Stomach (tissue), 8 donors: ENCODE measurements at regions not wholly inside any gene's neighbourhood (a gene's known extent, or its start where the extent isn't known, plus 50 kb on each side); places are given as distances from the start of the nearest gene placed in this dataset.
"Not testable (repeated sequence)": the region's sequence is repeated elsewhere in the genome, so short reads cannot be mapped to it uniquely, and the experiment has no call there.

Experiments used
- DNase-seq, 2 donors: peaks; one replicate each; pipeline versions ENCODE4 v3.0.0 to v3.0.0-alpha.2; 2013 to 2019
- H3K27ac ChIP-seq, 5 donors: fragments of 200-600 bp in 4 of 5; sonication (generic) in 4 of 5; one replicate each; pipeline ENCODE4 v1.5.1; 2013 to 2019; ENCODE audit warnings: mild to moderate bottlenecking in 1 of 5, moderate library complexity in 1 of 5
- H3K27me3 ChIP-seq, 3 donors: fragments of 200-600 bp; sonication (generic); one replicate each; pipeline ENCODE4 v1.5.1; 2017 to 2019; ENCODE audit warnings: mixed run types in 1 of 3
- H3K36me3 ChIP-seq, 4 donors: fragments of 200-600 bp; sonication (generic); 1 replicate in 3 of 4; 2 replicates in 1 of 4; pipeline ENCODE4 v1.5.1; 2016 to 2019
- H3K4me1 ChIP-seq, 4 donors: fragments of 200-600 bp; sonication (generic); one replicate each; pipeline ENCODE4 v1.5.1; 2016 to 2019
- H3K4me3 ChIP-seq, 4 donors: fragments of 200-600 bp; sonication (generic) in 3 of 4; one replicate each; pipeline ENCODE4 v1.5.1; 2016 to 2019; ENCODE audit warnings: mild to moderate bottlenecking in 1 of 4
- H3K9me3 ChIP-seq, 4 donors: fragments of 200-600 bp; sonication (generic); one replicate each; pipeline ENCODE4 v1.5.1; 2016 to 2019
- CTCF ChIP-seq, 7 experiments: fragments of 450-650 bp in 4 of 7; fragments of 200-600 bp in 3 of 7; sonication (generic) in 3 of 7; IDR thresholded peaks; one replicate each; pipeline ENCODE4 v1.5.1; 2016 to 2019; ENCODE audit warnings: antibody characterized with exemption in 7 of 7, control low read depth in 2 of 7, mild to moderate bottlenecking in 1 of 7
- EP300 ChIP-seq: sonication (generic); formaldehyde crosslinking; IDR thresholded peaks from one replicate; pipeline ENCODE4 v1.6.1; 2017; ENCODE audit warnings: antibody characterized with exemption
- POLR2A ChIP-seq, 4 donors: fragments of 450-650 bp; IDR thresholded peaks; one replicate each; pipeline ENCODE4 v1.6.1; 2016; ENCODE audit warnings: antibody characterized with exemption in 4 of 4, control low read depth in 2 of 4, mild to moderate bottlenecking in 1 of 4, moderate library complexity in 1 of 4
- POLR2AphosphoS5 ChIP-seq, 3 donors: sonication (generic); formaldehyde crosslinking; IDR thresholded peaks; one replicate each; pipeline ENCODE4 v1.6.1; 2016; ENCODE audit warnings: antibody characterized with exemption in 3 of 3
- WGBS, 5 donors: extraction: QIAGEN DNeasy Blood & Tissue Kit in 3 of 5; methylation state at CpG; one replicate each; pipeline versions ENCODE4 v1.1.5 to v1.1.7; 2013 to 2018; 5-methylcytosine and 5-hydroxymethylcytosine counted together
- intact Hi-C: fragments of 100-400 bp; cut with DNase I; formaldehyde crosslinking; loops from one replicate; pipeline ENCODE4 v1.15.1; 2023; ENCODE audit warnings: low total_unique reads
- donor health status: healthy with polysubstance abuse.
- donor health status: Bipolar disorder and iron deficiency.
- donor health status: healthy.

GRCh38 chr21:17200250-17200649, 312.6 kb upstream of the CXADR start:
- WGBS, 5 donors, result 77 to 89% (median 85%) methylated on average over 2 of the region's 2 CpGs
- Histone ChIP-seq H3K36me3 (no peaks in the 10 kb centered on the region), H3K27me3 (no peaks in the 10 kb centered on the region), H3K27ac (no peak overlapping the region), H3K9me3 (no peaks in the 10 kb centered on the region), H3K4me1 (peaks cover 0 to 11% (median 2%) of the 10 kb centered on the region in 4 donors), H3K4me3 (no peak overlapping the region)
- TF ChIP-seq POLR2AphosphoS5 (IDR thresholded peaks at IDR 0.05) (no peak), EP300 (no peak), CTCF (IDR thresholded peaks at IDR 0.05) (no peak), POLR2A (IDR thresholded peaks at IDR 0.05) (no peak)
- intact Hi-C loops, result no loop called here
- no peak for DNase-seq

- no peak overlapping the region for H3K27ac ChIP-seq
- no peaks in the 10 kb centered on the region for H3K9me3 ChIP-seq
- TF ChIP-seq EP300, result no peak
- TF ChIP-seq POLR2A (IDR thresholded peaks at IDR 0.05), result no peak
- TF ChIP-seq POLR2AphosphoS5 (IDR thresholded peaks at IDR 0.05), result no peak
- no peak for TF ChIP-seq CTCF (IDR thresholded peaks at IDR 0.05)
- 70 to 88% (median 84%) methylated on average over 2 of the region's 2 CpGs for WGBS, 5 donors
- intact Hi-C loops, result no loop called here
- DNase-seq, result peak in 1 of 2 donors; percentile 41
- no peaks in the 10 kb centered on the region for H3K27me3 ChIP-seq
- peaks cover 0 to under 1% (median 0%) of the 10 kb centered on the region in 4 donors for H3K4me1 ChIP-seq
- no peaks in the 10 kb centered on the region for H3K36me3 ChIP-seq
- H3K4me3 ChIP-seq, result no peak overlapping the region
These were observed 311.0 kb upstream of the CXADR start for GRCh38 chr21:17201741-17202260.

- peak in 1 of 2 donors; percentile 13 for DNase-seq
- TF ChIP-seq EP300 (no peak), CTCF (IDR thresholded peaks at IDR 0.05) (no peak), POLR2AphosphoS5 (IDR thresholded peaks at IDR 0.05) (no peak), POLR2A (IDR thresholded peaks at IDR 0.05) (no peak)
- Histone ChIP-seq H3K27ac (no peak overlapping the region), H3K9me3 (no peaks in the 10 kb centered on the region), H3K4me3 (no peak overlapping the region), H3K27me3 (peaks cover 0 to 4% (median 0%) of the 10 kb centered on the region in 3 donors), H3K4me1 (no peaks in the 10 kb centered on the region), H3K36me3 (no peaks in the 10 kb centered on the region)
- intact Hi-C loops, result no loop called here
- 75 to 86% (median 83%) methylated on average over 3 of the region's 3 CpGs for WGBS, 5 donors
These were observed 298.0 kb upstream of the CXADR start for GRCh38 chr21:17214801-17215200.

GRCh38 chr21:17219050-17219449, 293.8 kb upstream of the CXADR start:
- H3K9me3 ChIP-seq, H3K27me3 ChIP-seq, intact Hi-C loops, H3K27ac ChIP-seq, H3K4me1 ChIP-seq, DNase-seq, H3K4me3 ChIP-seq, H3K36me3 ChIP-seq: not testable (repeated sequence)
- WGBS, 5 donors, result 84 to 95% (median 90%) methylated on average over 1 of the region's 1 CpG

- H3K36me3 ChIP-seq, result no peaks in the 10 kb centered on the region
- intact Hi-C loops, result no loop called here
- H3K4me1 ChIP-seq, result no peaks in the 10 kb centered on the region
- DNase-seq, result no peak
- no peak overlapping the region for H3K4me3 ChIP-seq
- 86 to 91% (median 88%) methylated on average over 2 of the region's 2 CpGs for WGBS, 5 donors
- no peak overlapping the region for H3K27ac ChIP-seq
- peaks cover 0 to 26% (median 9%) of the 10 kb centered on the region in 4 donors for H3K9me3 ChIP-seq
- no peak for TF ChIP-seq CTCF (IDR thresholded peaks at IDR 0.05)
- no peak for TF ChIP-seq POLR2AphosphoS5 (IDR thresholded peaks at IDR 0.05)
- TF ChIP-seq POLR2A (IDR thresholded peaks at IDR 0.05), result no peak
- TF ChIP-seq EP300, result no peak
- H3K27me3 ChIP-seq, result no peaks in the 10 kb centered on the region
These were observed 281.7 kb upstream of the CXADR start for GRCh38 chr21:17231124-17231523.
